Esophagus squamous epithelium (tissue), 5 donors: ENCODE measurements at regions not wholly inside any gene's neighbourhood (a gene's known extent, or its start where the extent isn't known, plus 50 kb on each side); places are given as distances from the start of the nearest gene placed in this dataset.

Experiments
- DNase-seq: peaks from one replicate; lab custom pipeline; 2025; lab: John Stamatoyannopoulos, UW
- H3K27ac ChIP-seq, 4 donors: fragments of 200-600 bp; sonication (generic); one replicate each; pipeline ENCODE4 v1.5.1; 2016 to 2019; ENCODE audit warnings: mild to moderate bottlenecking in 1 of 4
- H3K27me3 ChIP-seq, 4 donors: fragments of 200-600 bp; sonication (generic); 1 replicate in 3 of 4; 2 replicates in 1 of 4; pipeline versions ENCODE4 v1.5.1 to v1.6.0; 2017 to 2021; ENCODE audit warnings: antibody characterized with exemption in 1 of 4
- H3K36me3 ChIP-seq, 3 donors: fragments of 200-600 bp; sonication (generic); one replicate each; pipeline ENCODE4 v1.5.1; 2016 to 2019
- H3K4me1 ChIP-seq, 3 donors: fragments of 200-600 bp; sonication (generic); one replicate each; pipeline ENCODE4 v1.5.1; 2017 to 2019
- H3K4me3 ChIP-seq, 4 donors: fragments of 200-600 bp; sonication (generic); 1 replicate in 3 of 4; 2 replicates in 1 of 4; pipeline ENCODE4 v1.5.1; 2016 to 2019; ENCODE audit warnings: mild to moderate bottlenecking in 2 of 4, moderate library complexity in 1 of 4
- H3K9me3 ChIP-seq, 3 donors: fragments of 200-600 bp; sonication (generic); one replicate each; pipeline ENCODE4 v1.5.1; 2016 to 2019
- POLR2A ChIP-seq, 4 donors: fragments of 450-650 bp; IDR thresholded peaks; one replicate each; pipeline ENCODE4 v1.6.1; 2017; ENCODE audit warnings: antibody characterized with exemption in 4 of 4, mild to moderate bottlenecking in 4 of 4, moderate library complexity in 3 of 4
- WGBS, 2 donors: methylation state at CpG; one replicate each; pipeline ENCODE4 v1.1.5; 2018; 5-methylcytosine and 5-hydroxymethylcytosine counted together
- intact Hi-C: fragments of 100-400 bp; cut with DNase I; formaldehyde crosslinking; loops from one replicate; pipeline ENCODE4 v1.15.0; 2022
- TF ChIP-seq, protein P1 (sequence below), 6 experiments: fragments of 450-650 bp in 4 of 6; fragments of 200-600 bp in 2 of 6; sonication (generic) in 2 of 6; IDR thresholded peaks; one replicate each; pipeline ENCODE4 v1.5.1; 2016 to 2019; ENCODE audit warnings: antibody characterized with exemption in 6 of 6, mild to moderate bottlenecking in 4 of 6, moderate library complexity in 4 of 6
- donor health status: DM: yes; HTN: yes; CAD: no.

DNA sequence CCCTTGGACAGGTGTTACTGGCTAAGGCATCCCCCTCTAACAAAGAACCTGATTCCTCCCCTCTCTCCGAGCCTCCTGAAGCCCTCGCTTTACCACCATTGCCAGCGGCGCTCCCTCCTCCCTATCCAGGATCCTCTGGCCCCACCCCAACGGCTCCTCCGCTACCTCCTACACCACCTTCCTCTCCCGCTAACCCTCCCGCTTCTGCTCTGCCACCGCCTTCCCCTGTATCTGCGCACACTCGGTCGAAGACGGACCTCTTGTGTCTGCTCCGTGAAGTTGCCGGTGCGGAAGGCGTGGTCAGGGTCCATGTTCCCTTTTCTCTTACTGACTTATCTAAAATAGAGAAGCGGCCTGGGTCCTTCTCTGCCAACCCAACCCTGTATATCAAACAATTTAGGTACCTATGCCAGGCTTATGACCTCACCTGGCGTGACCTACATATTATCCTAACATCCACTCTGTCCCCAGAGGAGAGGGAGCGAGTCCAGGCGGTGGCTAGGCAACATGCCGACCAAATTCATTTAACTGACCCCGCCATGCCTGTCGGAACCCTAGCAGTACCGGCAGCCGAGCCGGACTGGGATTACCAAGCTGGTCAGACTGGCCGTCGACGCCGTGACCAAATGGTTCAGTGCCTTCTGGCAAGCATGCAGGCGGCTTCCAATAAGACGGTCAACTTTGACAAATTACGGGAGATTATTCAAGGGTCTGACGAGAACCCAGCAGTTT, 958.9 kb downstream of the RPA4 start:
- intact Hi-C loops, result no loop called here
- Histone ChIP-seq H3K4me1 (no peaks in the 10 kb centered on the region), H3K36me3 (no peaks in the 10 kb centered on the region), H3K27me3 (no peaks in the 10 kb centered on the region), H3K27ac (no peak overlapping the region), H3K9me3 (peaks cover 0 to 11% (median 0%) of the 10 kb centered on the region in 3 donors), H3K4me3 (no peak overlapping the region)
- 94 to 97% methylated on average over 19 to 23 of the region's 35 CpGs for WGBS, 2 donors
- no peak for TF ChIP-seq POLR2A (IDR thresholded peaks at IDR 0.05)
- TF ChIP-seq, protein P1, sequence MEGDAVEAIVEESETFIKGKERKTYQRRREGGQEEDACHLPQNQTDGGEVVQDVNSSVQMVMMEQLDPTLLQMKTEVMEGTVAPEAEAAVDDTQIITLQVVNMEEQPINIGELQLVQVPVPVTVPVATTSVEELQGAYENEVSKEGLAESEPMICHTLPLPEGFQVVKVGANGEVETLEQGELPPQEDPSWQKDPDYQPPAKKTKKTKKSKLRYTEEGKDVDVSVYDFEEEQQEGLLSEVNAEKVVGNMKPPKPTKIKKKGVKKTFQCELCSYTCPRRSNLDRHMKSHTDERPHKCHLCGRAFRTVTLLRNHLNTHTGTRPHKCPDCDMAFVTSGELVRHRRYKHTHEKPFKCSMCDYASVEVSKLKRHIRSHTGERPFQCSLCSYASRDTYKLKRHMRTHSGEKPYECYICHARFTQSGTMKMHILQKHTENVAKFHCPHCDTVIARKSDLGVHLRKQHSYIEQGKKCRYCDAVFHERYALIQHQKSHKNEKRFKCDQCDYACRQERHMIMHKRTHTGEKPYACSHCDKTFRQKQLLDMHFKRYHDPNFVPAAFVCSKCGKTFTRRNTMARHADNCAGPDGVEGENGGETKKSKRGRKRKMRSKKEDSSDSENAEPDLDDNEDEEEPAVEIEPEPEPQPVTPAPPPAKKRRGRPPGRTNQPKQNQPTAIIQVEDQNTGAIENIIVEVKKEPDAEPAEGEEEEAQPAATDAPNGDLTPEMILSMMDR (IDR thresholded peaks at IDR 0.05), result no peak
- no peak for DNase-seq

DNA sequence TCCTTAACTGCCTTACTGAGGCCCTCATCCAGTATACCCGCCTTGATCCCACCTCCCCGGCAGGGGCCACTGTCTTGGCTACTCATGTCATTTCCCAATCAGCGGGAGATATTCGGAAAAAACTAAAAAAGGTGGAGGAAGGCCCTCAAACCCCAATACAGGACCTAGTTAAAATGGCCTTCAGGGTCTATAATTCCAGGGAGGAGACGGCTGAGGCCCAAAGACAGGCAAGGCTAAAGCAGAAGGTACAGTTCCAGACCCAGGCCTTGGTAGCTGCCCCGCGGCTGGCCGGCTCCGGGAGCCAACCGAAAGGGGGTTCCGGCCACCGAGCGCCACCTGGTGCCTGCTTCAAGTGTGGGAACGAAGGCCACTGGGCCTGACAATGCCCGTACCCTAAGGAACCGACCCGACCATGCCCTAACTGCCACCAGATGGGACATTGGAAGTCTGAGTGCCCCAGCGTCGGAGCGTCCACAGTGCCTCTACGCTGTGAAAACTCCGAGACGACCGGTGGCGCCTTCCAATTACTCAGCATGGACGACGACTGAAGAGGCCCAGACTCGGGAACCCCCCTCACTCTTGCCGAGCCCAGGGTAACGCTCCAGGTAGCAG, 959.6 kb downstream of the RPA4 start:
- TF ChIP-seq, protein P1 (IDR thresholded peaks at IDR 0.05), result no peak
- TF ChIP-seq POLR2A (IDR thresholded peaks at IDR 0.05), result no peak
- intact Hi-C loops, result no loop called here
- no peak overlapping the region for H3K27ac ChIP-seq
- no peaks in the 10 kb centered on the region for H3K4me1 ChIP-seq
- 93 to 100% methylated on average over 4 to 25 of the region's 30 CpGs for WGBS, 2 donors
- no peak for DNase-seq
- peaks cover 0 to 11% (median 0%) of the 10 kb centered on the region in 3 donors for H3K9me3 ChIP-seq
- no peaks in the 10 kb centered on the region for H3K27me3 ChIP-seq
- no peaks in the 10 kb centered on the region for H3K36me3 ChIP-seq
- H3K4me3 ChIP-seq, result no peak overlapping the region

DNA sequence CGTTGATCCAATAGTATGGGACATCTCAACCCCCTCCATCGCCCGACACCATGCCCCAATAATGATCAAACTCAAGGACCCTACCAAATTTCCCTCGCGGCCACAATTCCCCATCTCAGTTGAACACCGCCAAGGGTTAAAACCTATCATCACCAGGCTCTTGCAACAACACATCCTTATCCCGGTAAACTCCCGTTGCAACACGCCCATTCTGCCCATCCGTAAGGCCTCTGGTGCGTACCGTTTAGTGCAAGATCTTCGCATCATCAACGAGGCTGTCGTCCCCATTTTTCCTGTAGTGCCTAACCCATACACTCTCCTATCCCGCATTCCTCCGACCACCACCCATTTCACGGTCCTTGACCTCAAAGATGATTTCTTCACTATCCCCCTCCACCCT, 960.5 kb downstream of the RPA4 start:
- no peak for TF ChIP-seq POLR2A (IDR thresholded peaks at IDR 0.05)
- TF ChIP-seq, protein P1 (IDR thresholded peaks at IDR 0.05), result no peak
- intact Hi-C loops, result no loop called here
- DNase-seq, result no peak
- Histone ChIP-seq H3K4me1 (no peaks in the 10 kb centered on the region), H3K27ac (no peak overlapping the region), H3K27me3 (no peaks in the 10 kb centered on the region), H3K4me3 (no peak overlapping the region), H3K36me3 (no peaks in the 10 kb centered on the region), H3K9me3 (peaks cover 0 to 11% (median 0%) of the 10 kb centered on the region in 3 donors)
- WGBS, 2 donors, result 93 to 95% methylated on average over 17 to 18 of the region's 18 CpGs

DNA sequence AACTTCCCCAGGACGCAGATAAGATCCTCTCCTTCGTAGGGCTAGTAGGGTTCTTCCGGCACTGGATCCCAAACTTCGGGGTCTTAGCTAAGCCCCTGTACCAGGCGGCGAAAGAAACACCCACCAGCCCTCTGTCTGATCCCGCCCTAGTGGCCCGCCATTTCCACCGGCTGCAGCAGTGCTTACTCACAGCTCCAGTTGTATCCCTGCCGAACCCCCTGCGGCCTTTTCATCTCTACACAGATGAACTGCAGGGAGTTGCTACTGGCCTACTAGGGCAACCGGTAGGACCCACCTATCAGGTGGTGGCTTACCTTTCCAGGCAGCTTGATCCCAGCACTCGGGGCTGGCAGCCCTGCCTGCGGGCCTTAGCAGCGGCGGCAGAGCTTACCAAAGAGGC, 961.2 kb downstream of the RPA4 start:
- Histone ChIP-seq H3K36me3 (no peaks in the 10 kb centered on the region), H3K4me1 (no peaks in the 10 kb centered on the region), H3K9me3 (peaks cover 0 to 11% (median 0%) of the 10 kb centered on the region in 3 donors), H3K27me3 (no peaks in the 10 kb centered on the region), H3K4me3 (no peak overlapping the region), H3K27ac (no peak overlapping the region)
- DNase-seq, result no peak
- WGBS, 2 donors, result 88 to 89% methylated on average over 3 to 13 of the region's 16 CpGs
- TF ChIP-seq POLR2A (IDR thresholded peaks at IDR 0.05), result no peak
- TF ChIP-seq, protein P1 (IDR thresholded peaks at IDR 0.05), result no peak
- intact Hi-C loops, result no loop called here

DNA sequence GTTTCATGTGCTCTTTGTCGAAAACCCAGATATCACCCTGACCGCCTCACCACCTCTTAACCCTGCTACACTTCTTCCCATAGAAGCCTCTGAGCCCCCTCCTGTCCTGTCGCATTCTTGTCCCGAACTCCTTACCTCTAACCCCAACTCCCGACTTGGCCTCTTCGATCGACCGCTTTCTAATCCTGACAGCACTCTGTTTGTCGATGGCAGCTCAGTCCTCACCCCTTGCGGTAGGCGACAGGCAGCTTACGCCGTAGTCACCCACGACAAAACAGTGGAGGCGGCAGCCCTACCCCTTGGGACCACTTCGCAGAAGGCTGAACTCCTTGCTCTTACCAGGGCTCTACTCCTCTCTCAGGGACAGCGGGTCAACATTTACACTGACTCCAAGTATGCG, 961.7 kb downstream of the RPA4 start:
- no peaks in the 10 kb centered on the region for H3K27me3 ChIP-seq
- WGBS, 2 donors, result 94 to 97% methylated on average over 4 to 18 of the region's 18 CpGs
- no peak overlapping the region for H3K4me3 ChIP-seq
- H3K4me1 ChIP-seq, result no peaks in the 10 kb centered on the region
- intact Hi-C loops, result no loop called here
- H3K9me3 ChIP-seq, result peaks cover 0 to 11% (median 0%) of the 10 kb centered on the region in 3 donors
- no peaks in the 10 kb centered on the region for H3K36me3 ChIP-seq
- H3K27ac ChIP-seq, result no peak overlapping the region
- TF ChIP-seq, protein P1 (IDR thresholded peaks at IDR 0.05), result no peak
- no peak for TF ChIP-seq POLR2A (IDR thresholded peaks at IDR 0.05)
- no peak for DNase-seq
